Right lobe of liver (tissue), 4 donors: ENCODE measurements at regions not wholly inside any gene's neighbourhood (a gene's known extent, or its start where the extent isn't known, plus 50 kb on each side); places are given as distances from the start of the nearest gene placed in this dataset.

Source experiments
- CTCF ChIP-seq, 4 donors: fragments of 200-600 bp in 3 of 4; fragments of 450-650 bp in 1 of 4; IDR thresholded peaks; one replicate each; pipeline versions ENCODE4 v1.5.1 to v1.8.0; 2016 to 2022; ENCODE audit warnings: antibody characterized with exemption in 4 of 4, mild to moderate bottlenecking in 2 of 4
- POLR2A ChIP-seq: fragments of 450-650 bp; IDR thresholded peaks from one replicate; pipeline ENCODE4 v1.6.1; 2017; ENCODE audit warnings: antibody characterized with exemption, mild to moderate bottlenecking
- donor health status: DM: no; HTN: no; CAD: no.
- donor health status: DM: no; HTN: no; CAD: no.
- donor health status: DM: no; HTN: yes; CAD: no.

GRCh38 chr2:60118061-60118460 lies 435.4 kb downstream of the BCL11A start:
- no peak for TF ChIP-seq POLR2A
- peak in 1 of 4 donors; percentile 14 for TF ChIP-seq CTCF (IDR thresholded peaks at IDR 0.05)
